Heart right ventricle (tissue), 16 donors: ENCODE measurements at regions not wholly inside any gene's neighbourhood (a gene's known extent, or its start where the extent isn't known, plus 50 kb on each side); places are given as distances from the start of the nearest gene placed in this dataset.

Experiments
- ATAC-seq, 8 donors: fragments of 200-7000 bp; cut with Tn5 transposase; one replicate each; pipeline ENCODE4 v1.9.1; 2020; ENCODE audit warnings: mild to moderate bottlenecking in 8 of 8, moderate library complexity in 8 of 8, moderate number of reproducible peaks in 1 of 8
- DNase-seq, 2 donors: peaks; one replicate each; pipeline ENCODE4 v3.0.0-alpha.2; 2020
- H3K27ac ChIP-seq, 10 donors: fragments of 200-600 bp; sonication (generic) in 2 of 10; one replicate each; pipeline versions ENCODE4 v1.5.0 to v1.8.0; 2020 to 2022; ENCODE audit warnings: mild to moderate bottlenecking in 3 of 10
- H3K27me3 ChIP-seq, 7 donors: fragments of 200-600 bp; one replicate each; pipeline ENCODE4 v1.8.0; 2021 to 2022; ENCODE audit warnings: mild to moderate bottlenecking in 2 of 7
- H3K36me3 ChIP-seq, 9 donors: fragments of 200-600 bp; sonication (generic) in 1 of 9; one replicate each; pipeline versions ENCODE4 v1.5.0 to v1.8.0; 2020 to 2022; ENCODE audit warnings: mild to moderate bottlenecking in 2 of 9
- H3K4me1 ChIP-seq, 9 donors: fragments of 200-600 bp; sonication (generic) in 1 of 9; one replicate each; pipeline versions ENCODE4 v1.5.0 to v1.8.0; 2020 to 2022; ENCODE audit warnings: mild to moderate bottlenecking in 4 of 9
- H3K4me3 ChIP-seq, 10 donors: fragments of 200-600 bp; sonication (generic) in 2 of 10; one replicate each; pipeline versions ENCODE4 v1.5.0 to v1.8.0; 2020 to 2022; ENCODE audit warnings: mild to moderate bottlenecking in 7 of 10, moderate library complexity in 2 of 10
- H3K9me3 ChIP-seq, 11 donors: fragments of 200-600 bp in 10 of 11; sonication (generic) in 2 of 11; one replicate each; pipeline versions ENCODE4 v1.5.0 to v1.8.0; 2013 to 2022; ENCODE audit warnings: mild to moderate bottlenecking in 2 of 11, control low read depth in 1 of 11, moderate library complexity in 1 of 11
- CTCF ChIP-seq, 9 donors: fragments of 200-600 bp; sonication (generic) in 2 of 9; IDR thresholded peaks; one replicate each; pipeline versions ENCODE4 v1.5.0 to v1.8.0; 2021 to 2022; ENCODE audit warnings: antibody characterized with exemption in 9 of 9, mild to moderate bottlenecking in 5 of 9, moderate library complexity in 1 of 9
- WGBS, 2 donors: extraction: QIAGEN DNeasy Blood & Tissue Kit; methylation state at CpG; one replicate each; pipeline ENCODE4 v1.1.7; 2013; ENCODE audit warnings: inconsistent platforms in 1 of 2; 5-methylcytosine and 5-hydroxymethylcytosine counted together
- intact Hi-C, 10 donors: fragments of 100-400 bp; cut with DNase I; formaldehyde crosslinking; loops; one replicate each; pipeline versions ENCODE4 v1.11.1 to v1.14.2; 2022
- donor health status: Arrhythmogenic right ventricular cardiomyopathy.
- donor health status: ischemic (EF 13 %, LVEDD 7.1; RV severe dilation, severe dysfunction).
- donor health status: healthy with polysubstance abuse.
- donor health status: DM: no; HTN: yes; CAD: no.
- donor health status: DM: no; HTN: no; CAD: no.
- donor health status: ischemic (EF 25% LVEDD 6.9; RV normal size, moderate dysfunction).
- donor health status: ischemic (EF 25% LVEDD 5.7; RV mildly dilated, moderate dysfunction).
- donor health status: healthy.
- donor health status: DM: yes; HTN: yes; CAD: no.
- donor health status: Ischemic cardiomyopathy.
- donor health status: ischemic (EF 35%, LVEDD 5.7; RV mildly dilated, moderate dysfunction).
- donor health status: nonischemic (EF 11% LVEDD 7.7; RV severe dilation, severe dysfunction).
- donor health status: DM: yes; HTN: yes; CAD: no.
- donor health status: PGD.
- donor health status: ischemic (EF 29% LVEDD 5.4; RV normal size, mild dysfunction).
- donor health status: nonischemic (EF 23%, LVEDD 6.1; RV moderate dilation, normal function).

GRCh38 chrX:15956681-15957080 lies 102.1 kb upstream of the AP1S2 start:
- ATAC-seq, result no peak
- Histone ChIP-seq H3K27ac (no peak overlapping the region), H3K9me3 (no peaks in the 10 kb centered on the region), H3K4me1 (no peaks in the 10 kb centered on the region), H3K27me3 (peaks cover 0 to 66% (median 0%) of the 10 kb centered on the region in 7 donors), H3K36me3 (no peaks in the 10 kb centered on the region), H3K4me3 (no peak overlapping the region)
- intact Hi-C loops, result no loop called here
- no peak for DNase-seq
- WGBS, 2 donors, result 62 to 71% methylated on average over 9 of the region's 9 CpGs
- no peak for TF ChIP-seq CTCF (IDR thresholded peaks at IDR 0.05)

GRCh38 chrX:15953801-15954200 lies 99.2 kb upstream of the AP1S2 start:
- Histone ChIP-seq H3K9me3 (no peaks in the 10 kb centered on the region), H3K4me1 (no peaks in the 10 kb centered on the region), H3K4me3 (no peak overlapping the region), H3K27me3 (peaks cover 0 to 57% (median 0%) of the 10 kb centered on the region in 7 donors), H3K36me3 (no peaks in the 10 kb centered on the region), H3K27ac (no peak overlapping the region)
- DNase-seq, result no peak
- ATAC-seq, result no peak
- TF ChIP-seq CTCF (IDR thresholded peaks at IDR 0.05), result no peak
- WGBS, 2 donors, result 65 to 68% methylated on average over 2 of the region's 2 CpGs
- intact Hi-C loops, result no loop called here

GRCh38 chrX:15952212-15952611 lies 97.6 kb upstream of the AP1S2 start:
- no peak for ATAC-seq
- WGBS, 2 donors, result 89 to 100% methylated on average over 2 of the region's 2 CpGs
- TF ChIP-seq CTCF (IDR thresholded peaks at IDR 0.05), result no peak
- no peak overlapping the region for H3K27ac ChIP-seq
- intact Hi-C loops, result no loop called here
- H3K4me3 ChIP-seq, result no peak overlapping the region
- no peak for DNase-seq
- peaks cover 0 to 65% (median 0%) of the 10 kb centered on the region in 7 donors for H3K27me3 ChIP-seq
- H3K9me3 ChIP-seq, result no peaks in the 10 kb centered on the region
- H3K36me3 ChIP-seq, result no peaks in the 10 kb centered on the region
- peaks cover 0 to 8% (median 0%) of the 10 kb centered on the region in 9 donors for H3K4me1 ChIP-seq

- Histone ChIP-seq H3K9me3 (no peaks in the 10 kb centered on the region), H3K27me3 (peaks cover 0 to 71% (median 0%) of the 10 kb centered on the region in 7 donors), H3K36me3 (no peaks in the 10 kb centered on the region), H3K27ac (no peak overlapping the region), H3K4me1 (peaks cover 0 to 11% (median 0%) of the 10 kb centered on the region in 9 donors), H3K4me3 (no peak overlapping the region)
- DNase-seq (no peak), ATAC-seq (no peak)
- TF ChIP-seq CTCF (IDR thresholded peaks at IDR 0.05), result no peak
- intact Hi-C loops, result no loop called here
- 88 to 96% methylated on average over 5 of the region's 5 CpGs for WGBS, 2 donors
Observed at GRCh38 chrX:15948318-15948660, 93.7 kb upstream of the AP1S2 start.
